GM12878 (cell line): ENCODE measurements at regions not wholly inside any gene's neighbourhood (a gene's known extent, or its start where the extent isn't known, plus 50 kb on each side); places are given as distances from the start of the nearest gene placed in this dataset.

Source experiments
- ATF3 ChIP-seq: IDR thresholded peaks from 2 replicates; pipeline ENCODE4 v1.6.1; 2011; ENCODE audit warnings: low read depth, mild to moderate bottlenecking, low read length, moderate library complexity, borderline replicate concordance; ENCODE audit errors: extremely low read depth
- CTCF ChIP-seq, 3 experiments: IDR thresholded peaks in 2 of 3; conservative IDR thresholded peaks in 1 of 3; 2 replicates each; pipeline ENCODE4 v1.5.1; 2011; ENCODE audit warnings: low read depth in 3 of 3, low read length in 3 of 3, mild to moderate bottlenecking in 3 of 3, control low read depth in 2 of 3, moderate library complexity in 2 of 3, inconsistent platforms in 1 of 3, mixed read lengths in 1 of 3; ENCODE audit not compliant: control insufficient read depth in 2 of 3, insufficient read depth in 1 of 3; ENCODE audit errors: extremely low read depth in 1 of 3
- E2F4 ChIP-seq: IDR thresholded peaks from 2 replicates; pipeline ENCODE4 v1.6.1; 2012; ENCODE audit warnings: low read depth, low read length, improper control_type of control experiment
- HDAC6 ChIP-seq: fragments of 200-600 bp; sonication (generic); IDR thresholded peaks from one replicate; pipeline ENCODE4 v1.8.0; 2017; ENCODE audit warnings: antibody characterized with exemption; ENCODE audit not compliant: unreplicated experiment
- POLR2AphosphoS2 ChIP-seq: IDR thresholded peaks from 2 replicates; pipeline ENCODE4 v1.6.1; 2011; ENCODE audit warnings: low read depth, mild to moderate bottlenecking, low read length, improper control_type of control experiment, moderate library complexity
- POLR2AphosphoS5 ChIP-seq: IDR thresholded peaks from 2 replicates; pipeline ENCODE4 v1.6.1; 2011; ENCODE audit warnings: mild to moderate bottlenecking, low read length, inconsistent platforms
- RAD21 ChIP-seq: IDR thresholded peaks from 2 replicates; pipeline ENCODE4 v1.6.1; 2011; ENCODE audit warnings: mild to moderate bottlenecking, low read depth, low read length, moderate library complexity; ENCODE audit not compliant: insufficient read depth
- SIN3A ChIP-seq: IDR thresholded peaks from 2 replicates; pipeline ENCODE4 v1.6.1; 2012; ENCODE audit warnings: low read depth, low read length, improper control_type of control experiment
- SMAD1 ChIP-seq: fragments of 450-650 bp; IDR thresholded peaks from 2 replicates; pipeline ENCODE4 v1.6.1; 2018; ENCODE audit warnings: mild to moderate bottlenecking, low read depth; ENCODE audit not compliant: partially characterized antibody
- ZNF24 ChIP-seq: fragments of 450-650 bp; IDR thresholded peaks from 2 replicates; pipeline ENCODE4 v1.6.1; 2017; ENCODE audit warnings: antibody characterized with exemption, mild to moderate bottlenecking
- ZNF274 ChIP-seq: IDR thresholded peaks from one replicate; pipeline ENCODE4 v1.8.0; 2011; ENCODE audit not compliant: insufficient read length, insufficient read depth

- no peak for TF ChIP-seq HDAC6
- no peak for TF ChIP-seq CTCF (IDR thresholded peaks at IDR 0.05 in 2 of 3, conservative IDR thresholded peaks at IDR 0.05 in 1 of 3; ENCODE audit: control insufficient read depth in 2 of 3, extremely low read depth in 1 of 3, insufficient read depth in 1 of 3, low read depth in 3 of 3, low read length in 3 of 3)
- no peak for TF ChIP-seq POLR2AphosphoS2
- TF ChIP-seq POLR2AphosphoS5, result no peak
- no peak for TF ChIP-seq ZNF24
- no peak for TF ChIP-seq SIN3A
- no peak for TF ChIP-seq SMAD1
- TF ChIP-seq ATF3, result no peak
- TF ChIP-seq RAD21, result no peak
- TF ChIP-seq ZNF274, result no peak
- TF ChIP-seq E2F4, result no peak
These were observed 53.0 kb upstream of the KRR1 start for GRCh38 chr12:75564398-75564797.
